ENCODE measurements at regions not wholly inside any gene's neighbourhood (a gene's known extent, or its start where the extent isn't known, plus 50 kb on each side); places are given as distances from the start of the nearest gene placed in this dataset.

GRCh38 chr14:97780804-97781203 is 983.6 kb downstream of the VRK1 start:
- TF ChIP-seq CTCF (IDR thresholded peaks at IDR 0.05; ENCODE audit: low read depth, low read length) (no peak), POLR2A (IDR thresholded peaks at IDR 0.05; ENCODE audit: extremely low read depth, insufficient read length) (no peak), MYC (IDR thresholded peaks at IDR 0.05; ENCODE audit: low read depth, low read length) (no peak), MAX (IDR thresholded peaks at IDR 0.05; ENCODE audit: low read depth, low read length) (no peak)

Measured in NB4 (cell line).